Esophagus squamous epithelium (tissue), 5 donors: ENCODE measurements at regions not wholly inside any gene's neighbourhood (a gene's known extent, or its start where the extent isn't known, plus 50 kb on each side); places are given as distances from the start of the nearest gene placed in this dataset.

ENCODE experiments used
- DNase-seq: peaks from one replicate; lab custom pipeline; 2025; lab: John Stamatoyannopoulos, UW
- H3K27ac ChIP-seq, 4 donors: fragments of 200-600 bp; sonication (generic); one replicate each; pipeline ENCODE4 v1.5.1; 2016 to 2019; ENCODE audit warnings: mild to moderate bottlenecking in 1 of 4
- H3K27me3 ChIP-seq, 4 donors: fragments of 200-600 bp; sonication (generic); 1 replicate in 3 of 4; 2 replicates in 1 of 4; pipeline versions ENCODE4 v1.5.1 to v1.6.0; 2017 to 2021; ENCODE audit warnings: antibody characterized with exemption in 1 of 4
- H3K36me3 ChIP-seq, 3 donors: fragments of 200-600 bp; sonication (generic); one replicate each; pipeline ENCODE4 v1.5.1; 2016 to 2019
- H3K4me1 ChIP-seq, 3 donors: fragments of 200-600 bp; sonication (generic); one replicate each; pipeline ENCODE4 v1.5.1; 2017 to 2019
- H3K4me3 ChIP-seq, 4 donors: fragments of 200-600 bp; sonication (generic); 1 replicate in 3 of 4; 2 replicates in 1 of 4; pipeline ENCODE4 v1.5.1; 2016 to 2019; ENCODE audit warnings: mild to moderate bottlenecking in 2 of 4, moderate library complexity in 1 of 4
- H3K9me3 ChIP-seq, 3 donors: fragments of 200-600 bp; sonication (generic); one replicate each; pipeline ENCODE4 v1.5.1; 2016 to 2019
- CTCF ChIP-seq, 6 experiments: fragments of 450-650 bp in 4 of 6; fragments of 200-600 bp in 2 of 6; sonication (generic) in 2 of 6; IDR thresholded peaks; one replicate each; pipeline ENCODE4 v1.5.1; 2016 to 2019; ENCODE audit warnings: antibody characterized with exemption in 6 of 6, mild to moderate bottlenecking in 4 of 6, moderate library complexity in 4 of 6
- POLR2A ChIP-seq, 4 donors: fragments of 450-650 bp; IDR thresholded peaks; one replicate each; pipeline ENCODE4 v1.6.1; 2017; ENCODE audit warnings: antibody characterized with exemption in 4 of 4, mild to moderate bottlenecking in 4 of 4, moderate library complexity in 3 of 4
- WGBS, 2 donors: methylation state at CpG; one replicate each; pipeline ENCODE4 v1.1.5; 2018; 5-methylcytosine and 5-hydroxymethylcytosine counted together
- intact Hi-C: fragments of 100-400 bp; cut with DNase I; formaldehyde crosslinking; loops from one replicate; pipeline ENCODE4 v1.15.0; 2022
- donor health status: DM: yes; HTN: yes; CAD: no.

- H3K4me1 ChIP-seq: peaks cover 0 to 1% (median 0%) of the 10 kb centered on the region in 3 donors
- peaks cover 0 to 50% (median 0%) of the 10 kb centered on the region in 4 donors for H3K27me3 ChIP-seq
- no peak for DNase-seq
- no peak overlapping the region for H3K4me3 ChIP-seq
- 84 to 86% methylated on average over 8 to 12 of the region's 12 CpGs for WGBS, 2 donors
- no peak overlapping the region for H3K27ac ChIP-seq
- no peaks in the 10 kb centered on the region for H3K9me3 ChIP-seq
- H3K36me3 ChIP-seq: no peaks in the 10 kb centered on the region
- TF ChIP-seq CTCF (IDR thresholded peaks at IDR 0.05) (no peak), POLR2A (IDR thresholded peaks at IDR 0.05) (no peak)
- intact Hi-C loops: no loop called here
These were observed 98.5 kb upstream of the SOX1 start for GRCh38 chr13:111968336-111969010.

- H3K27me3 ChIP-seq: peaks cover 0 to 58% (median 0%) of the 10 kb centered on the region in 4 donors
- H3K4me1 ChIP-seq: peaks cover 0 to 8% (median 0%) of the 10 kb centered on the region in 3 donors
- WGBS, 2 donors: 77 to 92% methylated on average over 5 to 6 of the region's 9 CpGs
- intact Hi-C loops: no loop called here
- no peaks in the 10 kb centered on the region for H3K9me3 ChIP-seq
- H3K36me3 ChIP-seq: no peaks in the 10 kb centered on the region
- TF ChIP-seq POLR2A (IDR thresholded peaks at IDR 0.05) (no peak), CTCF (IDR thresholded peaks at IDR 0.05) (no peak)
- no peak overlapping the region for H3K27ac ChIP-seq
- DNase-seq: no peak
- H3K4me3 ChIP-seq: no peak overlapping the region
These were observed 97.3 kb upstream of the SOX1 start for GRCh38 chr13:111969551-111970135.

- peaks cover 0 to 3% (median 0%) of the 10 kb centered on the region in 3 donors for H3K9me3 ChIP-seq
- no peak for DNase-seq
- no peak overlapping the region for H3K4me3 ChIP-seq
- 70 to 72% methylated on average over 18 of the region's 18 CpGs for WGBS, 2 donors
- no peak overlapping the region for H3K27ac ChIP-seq
- H3K36me3 ChIP-seq: no peaks in the 10 kb centered on the region
- peaks cover 0 to 58% (median 0%) of the 10 kb centered on the region in 4 donors for H3K27me3 ChIP-seq
- H3K4me1 ChIP-seq: peaks cover 0 to 8% (median 0%) of the 10 kb centered on the region in 3 donors
- intact Hi-C loops: no loop called here
- TF ChIP-seq POLR2A (IDR thresholded peaks at IDR 0.05) (no peak), CTCF (IDR thresholded peaks at IDR 0.05) (no peak)
These were observed 96.3 kb upstream of the SOX1 start for GRCh38 chr13:111970494-111971141.

- peaks cover 0 to 6% (median 0%) of the 10 kb centered on the region in 3 donors for H3K9me3 ChIP-seq
- no peak for DNase-seq
- H3K27ac ChIP-seq: no peak overlapping the region
- peaks cover 0 to 54% (median 0%) of the 10 kb centered on the region in 4 donors for H3K27me3 ChIP-seq
- no peak overlapping the region for H3K4me3 ChIP-seq
- H3K36me3 ChIP-seq: no peaks in the 10 kb centered on the region
- H3K4me1 ChIP-seq: peaks cover 0 to 8% (median 0%) of the 10 kb centered on the region in 3 donors
- TF ChIP-seq CTCF (IDR thresholded peaks at IDR 0.05) (no peak), POLR2A (IDR thresholded peaks at IDR 0.05) (no peak)
- intact Hi-C loops: no loop called here
- 28 to 58% methylated on average over 18 to 19 of the region's 25 CpGs for WGBS, 2 donors
These were observed 94.8 kb upstream of the SOX1 start for GRCh38 chr13:111971891-111972780.
